ENCODE measurements at regions not wholly inside any gene's neighbourhood (a gene's known extent, or its start where the extent isn't known, plus 50 kb on each side); places are given as distances from the start of the nearest gene placed in this dataset.

DNA sequence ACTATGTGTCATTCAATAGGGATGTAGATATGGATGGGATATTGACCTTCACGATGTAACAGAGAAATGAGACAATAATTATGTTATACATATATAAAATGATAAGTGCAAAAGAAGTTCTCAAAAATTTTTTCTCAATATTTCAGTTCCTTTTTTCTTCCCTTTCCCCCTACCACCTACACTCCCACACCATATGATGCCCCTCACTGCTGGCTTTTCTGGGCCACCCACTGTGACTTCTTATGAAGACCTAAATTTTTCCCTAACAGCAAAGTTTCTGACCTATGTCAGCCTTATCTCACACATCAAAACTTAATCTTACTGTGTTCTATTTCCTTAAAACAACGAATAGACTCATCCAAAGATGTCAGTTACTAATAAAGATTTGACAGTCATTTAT lies 89.9 kb upstream of the MYLIP start:
- TF ChIP-seq RAD21 (IDR thresholded peaks at IDR 0.05; ENCODE audit: low read depth) (no peak), TCF12 (IDR thresholded peaks at IDR 0.05; ENCODE audit: low read depth) (no peak), CREB1 (IDR thresholded peaks at IDR 0.05; ENCODE audit: low read depth) (no peak)
